ENCODE measurements at regions not wholly inside any gene's neighbourhood (a gene's known extent, or its start where the extent isn't known, plus 50 kb on each side); places are given as distances from the start of the nearest gene placed in this dataset.

- no peaks in the 10 kb centered on the region for H3K27me3 ChIP-seq
- DNase-seq = no peak
- H3K27ac ChIP-seq = no peak overlapping the region
- TF ChIP-seq CTCF (IDR thresholded peaks at IDR 0.05) (no peak), POLR2A (IDR thresholded peaks at IDR 0.05) (no peak)
- H3K36me3 ChIP-seq = no peaks in the 10 kb centered on the region
- H3K9me3 ChIP-seq = no peaks in the 10 kb centered on the region
- H3K4me3 ChIP-seq = no peak overlapping the region
- no peaks in the 10 kb centered on the region for H3K4me1 ChIP-seq
Observed at GRCh38 chr12:20248646-20249045, 119.7 kb upstream of the PDE3A start.

DNA sequence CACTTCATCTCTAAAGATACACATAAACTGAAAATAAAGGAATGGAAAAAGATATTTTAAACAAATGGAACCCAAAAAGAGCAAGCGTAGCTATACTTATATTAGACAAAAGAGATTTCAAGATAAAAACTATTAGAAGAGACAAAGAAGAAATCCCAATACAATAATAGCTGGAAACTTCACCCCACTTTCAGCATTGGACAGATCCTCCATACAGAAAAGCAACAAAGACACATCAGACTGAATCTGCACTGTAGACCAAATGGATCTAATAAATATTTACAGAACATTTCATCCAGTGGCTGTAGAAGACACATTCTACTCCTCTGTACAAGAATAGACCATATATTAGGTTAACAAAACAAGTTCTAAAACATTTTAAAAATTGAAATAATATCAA is 117.6 kb upstream of the PDE3A start:
- no peak for TF ChIP-seq CTCF (IDR thresholded peaks at IDR 0.05)
- no peak for TF ChIP-seq POLR2A (IDR thresholded peaks at IDR 0.05)
- Histone ChIP-seq H3K36me3 (no peaks in the 10 kb centered on the region), H3K4me1 (no peaks in the 10 kb centered on the region), H3K4me3 (no peak overlapping the region), H3K27me3 (no peaks in the 10 kb centered on the region), H3K9me3 (no peaks in the 10 kb centered on the region), H3K27ac (no peak overlapping the region)
- no peak for DNase-seq

DNA sequence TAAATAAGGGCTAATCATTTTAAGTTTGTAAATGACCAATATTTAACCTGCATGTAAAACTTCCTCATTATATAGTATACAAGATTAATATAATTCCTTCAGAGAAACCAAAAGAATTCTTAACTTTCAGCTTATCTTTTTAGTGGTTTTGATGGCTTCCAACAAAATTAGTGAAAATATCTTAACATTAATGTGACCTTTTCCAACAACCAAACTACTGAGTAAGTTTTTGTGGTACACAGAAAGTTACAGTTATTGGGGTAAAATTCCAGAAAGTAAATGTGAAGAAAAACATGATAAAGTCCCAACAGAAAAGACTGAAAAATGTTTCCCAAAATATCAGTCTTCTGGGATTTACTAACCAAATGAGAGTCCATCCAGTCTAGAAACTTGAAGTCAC is 111.0 kb upstream of the PDE3A start:
- Histone ChIP-seq H3K9me3 (no peaks in the 10 kb centered on the region), H3K4me1 (no peaks in the 10 kb centered on the region), H3K27ac (no peak overlapping the region), H3K36me3 (no peaks in the 10 kb centered on the region), H3K4me3 (no peak overlapping the region), H3K27me3 (no peaks in the 10 kb centered on the region)
- no peak for TF ChIP-seq POLR2A (IDR thresholded peaks at IDR 0.05)
- TF ChIP-seq CTCF (IDR thresholded peaks at IDR 0.05) = no peak
- DNase-seq = no peak

GRCh38 chr12:20259786-20260185 is 108.6 kb upstream of the PDE3A start:
- TF ChIP-seq POLR2A (IDR thresholded peaks at IDR 0.05) (no peak), CTCF (IDR thresholded peaks at IDR 0.05) (no peak)
- DNase-seq = no peak

GRCh38 chr12:20260851-20261250 is 107.5 kb upstream of the PDE3A start:
- DNase-seq = no peak
- no peak for TF ChIP-seq CTCF (IDR thresholded peaks at IDR 0.05)
- no peak for TF ChIP-seq POLR2A (IDR thresholded peaks at IDR 0.05)
- Histone ChIP-seq H3K27me3 (no peaks in the 10 kb centered on the region), H3K4me1 (no peaks in the 10 kb centered on the region), H3K4me3 (no peak overlapping the region), H3K27ac (no peak overlapping the region), H3K36me3 (no peaks in the 10 kb centered on the region), H3K9me3 (no peaks in the 10 kb centered on the region)

More at GRCh38 chr12:20259786-20260185, 108.6 kb upstream of the PDE3A start:
- Histone ChIP-seq H3K4me3 (no peak overlapping the region), H3K27ac (no peak overlapping the region), H3K36me3 (no peaks in the 10 kb centered on the region), H3K4me1 (no peaks in the 10 kb centered on the region), H3K27me3 (no peaks in the 10 kb centered on the region), H3K9me3 (no peaks in the 10 kb centered on the region)

GRCh38 chr12:20262119-20262518 is 106.2 kb upstream of the PDE3A start:
- H3K27ac ChIP-seq = no peak overlapping the region
- H3K9me3 ChIP-seq = no peaks in the 10 kb centered on the region
- TF ChIP-seq CTCF (IDR thresholded peaks at IDR 0.05) = no peak
- TF ChIP-seq POLR2A (IDR thresholded peaks at IDR 0.05) = no peak
- DNase-seq = no peak
- no peaks in the 10 kb centered on the region for H3K36me3 ChIP-seq
- H3K27me3 ChIP-seq = no peaks in the 10 kb centered on the region
- no peak overlapping the region for H3K4me3 ChIP-seq
- H3K4me1 ChIP-seq = no peaks in the 10 kb centered on the region

Measured in Peyer's patch (tissue), 4 donors.